Neural progenitor cell (in vitro differentiated cells): ENCODE measurements at regions not wholly inside any gene's neighbourhood (a gene's known extent, or its start where the extent isn't known, plus 50 kb on each side); places are given as distances from the start of the nearest gene placed in this dataset.

ENCODE experiments used
- DNase-seq: peaks from one replicate; pipeline ENCODE4 v3.0.0-alpha.2; 2016; ENCODE audit warnings: low spot score
- H2AFZ ChIP-seq: fragments of 200-600 bp; sonication (generic); replicated peaks from 2 replicates; pipeline ENCODE4 v1.6.1; 2016; ENCODE audit warnings: antibody characterized with exemption
- H3F3A ChIP-seq: fragments of 200-600 bp; sonication (generic); 2 replicates; pipeline ENCODE4 v1.6.1; 2016; ENCODE audit warnings: antibody characterized with exemption, low read depth
- H3K27ac ChIP-seq: fragments of 200-600 bp; sonication (generic); 2 replicates; pipeline ENCODE4 v1.5.1; 2016; ENCODE audit warnings: mild to moderate bottlenecking
- H3K27me3 ChIP-seq: fragments of 200-600 bp; sonication (generic); 2 replicates; pipeline ENCODE4 v1.6.1; 2016; ENCODE audit warnings: mild to moderate bottlenecking, moderate library complexity
- H3K36me3 ChIP-seq: fragments of 200-600 bp; sonication (generic); 2 replicates; pipeline ENCODE4 v1.5.1; 2016
- H3K4me1 ChIP-seq: fragments of 200-600 bp; sonication (generic); 2 replicates; pipeline ENCODE4 v1.6.1; 2016; ENCODE audit warnings: mixed run types
- H3K4me2 ChIP-seq: fragments of 200-600 bp; sonication (generic); 2 replicates; pipeline ENCODE4 v1.6.1; 2016
- H3K4me3 ChIP-seq: fragments of 200-600 bp; sonication (generic); 2 replicates; pipeline ENCODE4 v1.5.1; 2016
- H3K79me2 ChIP-seq: fragments of 200-600 bp; sonication (generic); 2 replicates; pipeline ENCODE4 v1.6.1; 2016; ENCODE audit warnings: low read depth
- H3K9ac ChIP-seq: fragments of 200-600 bp; sonication (generic); 2 replicates; pipeline ENCODE4 v1.6.1; 2016
- H3K9me3 ChIP-seq: fragments of 200-600 bp; sonication (generic); 2 replicates; pipeline ENCODE4 v1.5.1; 2016; ENCODE audit warnings: low read depth
- H4K20me1 ChIP-seq: fragments of 200-600 bp; sonication (generic); 2 replicates; pipeline ENCODE4 v1.6.1; 2016; ENCODE audit warnings: low read depth
- H3K27ac Mint-ChIP-seq: 3 replicates; pipeline ENCODE4 v1.8.0; 2021; ENCODE audit warnings: mixed read lengths
- H3K27me3 Mint-ChIP-seq: 2 replicates; pipeline ENCODE4 v1.8.0; 2022; ENCODE audit warnings: low read depth, mild to moderate bottlenecking, inconsistent platforms, moderate library complexity, mixed read lengths; ENCODE audit not compliant: insufficient read depth
- H3K36me3 Mint-ChIP-seq: 3 replicates; pipeline ENCODE4 v1.8.0; 2021; ENCODE audit warnings: mixed read lengths
- H3K4me1 Mint-ChIP-seq: 3 replicates; pipeline ENCODE4 v1.8.0; 2021; ENCODE audit warnings: mixed read lengths
- H3K4me3 Mint-ChIP-seq: 3 replicates; pipeline ENCODE4 v1.8.0; 2021; ENCODE audit warnings: mild to moderate bottlenecking, moderate library complexity, mixed read lengths
- H3K9me3 Mint-ChIP-seq: 3 replicates; pipeline ENCODE4 v1.8.0; 2020; ENCODE audit warnings: mixed read lengths
- CTCF ChIP-seq: fragments of 200-600 bp; sonication (generic); IDR thresholded peaks from 2 replicates; pipeline ENCODE4 v1.5.1; 2017; ENCODE audit warnings: antibody characterized with exemption, mild to moderate bottlenecking
- EZH2 ChIP-seq: fragments of 200-600 bp; sonication (generic); IDR thresholded peaks from 2 replicates; pipeline ENCODE4 v1.6.1; 2017; ENCODE audit warnings: antibody characterized with exemption, mild to moderate bottlenecking, moderate library complexity
- EZH2phosphoT487 ChIP-seq: fragments of 200-600 bp; sonication (generic); IDR thresholded peaks from 2 replicates; pipeline ENCODE4 v1.6.1; 2017; ENCODE audit warnings: antibody characterized with exemption

GRCh38 chr3:27653803-27654558, 68.1 kb downstream of the EOMES start:
- no peaks in the 10 kb centered on the region for H3K36me3 ChIP-seq
- no peaks in the 10 kb centered on the region for H3F3A ChIP-seq
- H3K79me2 ChIP-seq, result no peaks in the 10 kb centered on the region
- TF ChIP-seq EZH2, result no peak
- TF ChIP-seq EZH2phosphoT487, result no peak
- TF ChIP-seq CTCF, result no peak
- no peak for DNase-seq
- H4K20me1 ChIP-seq, result no peaks in the 10 kb centered on the region
- H3K4me1 ChIP-seq, result no peaks in the 10 kb centered on the region
- Mint-ChIP-seq H3K9me3 (no peaks in the 10 kb centered on the region), H3K4me3 (no peak overlapping the region), H3K4me1 (no peaks in the 10 kb centered on the region), H3K36me3 (no peaks in the 10 kb centered on the region), H3K27me3 (no peaks in the 10 kb centered on the region), H3K27ac (no peak overlapping the region)
- H3K4me2 ChIP-seq, result no peak overlapping the region
- no peak overlapping the region for H2AFZ ChIP-seq
- H3K27ac ChIP-seq, result no peak overlapping the region
- no peak overlapping the region for H3K4me3 ChIP-seq
- H3K9ac ChIP-seq, result no peak overlapping the region
- no peaks in the 10 kb centered on the region for H3K27me3 ChIP-seq
- no peaks in the 10 kb centered on the region for H3K9me3 ChIP-seq

GRCh38 chr3:27649277-27649676, 72.8 kb downstream of the EOMES start:
- TF ChIP-seq EZH2, result no peak
- no peak for TF ChIP-seq CTCF
- TF ChIP-seq EZH2phosphoT487, result no peak
- H3K27ac ChIP-seq, result no peak overlapping the region
- DNase-seq, result no peak

GRCh38 chr3:27646896-27647295, 75.2 kb downstream of the EOMES start:
- Histone ChIP-seq H3K27ac (no peak overlapping the region), H3K4me3 (no peak overlapping the region), H3K9ac (no peak overlapping the region), H3F3A (no peaks in the 10 kb centered on the region), H4K20me1 (no peaks in the 10 kb centered on the region), H2AFZ (no peak overlapping the region), H3K9me3 (no peaks in the 10 kb centered on the region), H3K79me2 (no peaks in the 10 kb centered on the region), H3K4me2 (no peak overlapping the region), H3K27me3 (no peaks in the 10 kb centered on the region), H3K4me1 (no peaks in the 10 kb centered on the region), H3K36me3 (no peaks in the 10 kb centered on the region)
- H3K9me3 Mint-ChIP-seq, result no peaks in the 10 kb centered on the region
- H3K36me3 Mint-ChIP-seq, result no peaks in the 10 kb centered on the region
- no peak overlapping the region for H3K27ac Mint-ChIP-seq
- DNase-seq, result no peak
- H3K4me1 Mint-ChIP-seq, result no peaks in the 10 kb centered on the region
- TF ChIP-seq CTCF, result no peak
- no peak for TF ChIP-seq EZH2
- no peak for TF ChIP-seq EZH2phosphoT487
- H3K27me3 Mint-ChIP-seq, result no peaks in the 10 kb centered on the region
- no peak overlapping the region for H3K4me3 Mint-ChIP-seq

More at GRCh38 chr3:27649277-27649676, 72.8 kb downstream of the EOMES start:
- no peaks in the 10 kb centered on the region for H3K4me1 ChIP-seq
- no peaks in the 10 kb centered on the region for H3K79me2 ChIP-seq
- no peak overlapping the region for H2AFZ ChIP-seq
- no peaks in the 10 kb centered on the region for H3K27me3 Mint-ChIP-seq
- no peaks in the 10 kb centered on the region for H3K4me1 Mint-ChIP-seq
- no peak overlapping the region for H3K4me3 ChIP-seq
- no peaks in the 10 kb centered on the region for H3F3A ChIP-seq
- H3K9me3 Mint-ChIP-seq, result no peaks in the 10 kb centered on the region
- no peak overlapping the region for H3K27ac Mint-ChIP-seq
- no peaks in the 10 kb centered on the region for H4K20me1 ChIP-seq
- H3K27me3 ChIP-seq, result no peaks in the 10 kb centered on the region
- no peak overlapping the region for H3K4me3 Mint-ChIP-seq
- no peaks in the 10 kb centered on the region for H3K36me3 ChIP-seq
- H3K36me3 Mint-ChIP-seq, result no peaks in the 10 kb centered on the region
- no peak overlapping the region for H3K9ac ChIP-seq
- H3K9me3 ChIP-seq, result no peaks in the 10 kb centered on the region
- no peak overlapping the region for H3K4me2 ChIP-seq
